A549 (cell line): ENCODE measurements at regions not wholly inside any gene's neighbourhood (a gene's known extent, or its start where the extent isn't known, plus 50 kb on each side); places are given as distances from the start of the nearest gene placed in this dataset.

Experiments
- ATAC-seq, 2 experiments: fragments of 200-7000 bp in 1 of 2; fragments of >200 bp in 1 of 2; cut with Nextera tagmentation in 1 of 2; cut with Tn5 transposase in 1 of 2; 3 replicates each; pipeline versions ENCODE4 v1.8.0 to v1.9.1; 2018 to 2020; ENCODE audit warnings: mild to moderate bottlenecking in 1 of 2, moderate library complexity in 1 of 2
- CTCF ChIA-PET: fragments of 300-600 bp; sonication (Branson Sonifier 250); formaldehyde crosslinking; extraction: SDS; loops from one replicate; lab custom pipeline; 2021; ENCODE audit warnings: antibody characterized with exemption, inconsistent platforms; lab: Yijun Ruan, JAX
- POLR2A ChIA-PET: fragments of 350-600 bp; formaldehyde crosslinking; extraction: SDS; loops from one replicate; lab custom pipeline; 2021; ENCODE audit warnings: antibody characterized with exemption, inconsistent platforms; lab: Yijun Ruan, JAX
- DNase-seq, 2 experiments: peaks; one replicate each; pipeline versions ENCODE4 v3.0.0 to v3.0.0-alpha.2; 2011 to 2016; ENCODE audit warnings: low read depth in 1 of 2, low spot score in 1 of 2
- FAIRE-seq: peaks from 2 replicates; lab custom pipeline; 2011; peaks lifted over from hg19 to GRCh38; lab: Jason Lieb, UNC
- H3K27ac ChIP-seq, 2 experiments: fragments of >200 bp; sonication (Bioruptor Twin); formaldehyde crosslinking; 3 replicates each; pipeline ENCODE4 v1.5.1; 2016 to 2017
- H3K4me1 ChIP-seq: fragments of >200 bp; sonication (Bioruptor Twin); formaldehyde crosslinking; 3 replicates; pipeline ENCODE4 v1.6.1; 2016
- H3K4me2 ChIP-seq: fragments of >200 bp; sonication (Bioruptor Twin); formaldehyde crosslinking; 3 replicates; pipeline ENCODE4 v1.6.1; 2016
- H3K4me3 ChIP-seq: fragments of >200 bp; sonication (Bioruptor Twin); formaldehyde crosslinking; 3 replicates; pipeline ENCODE4 v1.5.1; 2016
- H3K9me3 ChIP-seq: fragments of >200 bp; sonication (Bioruptor Twin); formaldehyde crosslinking; 3 replicates; pipeline ENCODE4 v1.6.1; 2016
- BHLHE40 ChIP-seq: IDR thresholded peaks from 2 replicates; pipeline ENCODE4 v1.6.1; 2012; ENCODE audit warnings: low read depth, low read length, inconsistent platforms
- CBX8 ChIP-seq: fragments of 200-600 bp; sonication (generic); IDR thresholded peaks from 2 replicates; pipeline ENCODE4 v1.6.1; 2016
- CEBPB ChIP-seq, 2 experiments: fragments of >200 bp in 1 of 2; sonication (Bioruptor Twin) in 1 of 2; formaldehyde crosslinking in 1 of 2; IDR thresholded peaks; 2 replicates each; pipeline ENCODE4 v1.6.1; 2012 to 2016
- CTCF ChIP-seq: fragments of >200 bp; sonication (Bioruptor Twin); formaldehyde crosslinking; IDR thresholded peaks from 3 replicates; pipeline ENCODE4 v1.5.1; 2016
- E2F6 ChIP-seq: IDR thresholded peaks from 2 replicates; pipeline ENCODE4 v1.6.1; 2012; ENCODE audit warnings: low read depth, borderline replicate concordance
- EHF ChIP-seq: fragments of 250-450 bp; sonication (Bioruptor Pico); IDR thresholded peaks from 2 replicates; pipeline ENCODE4 v1.5.0; 2020; ENCODE audit warnings: mild to moderate bottlenecking
- EHMT2 ChIP-seq: fragments of 200-600 bp; sonication (generic); IDR thresholded peaks from 2 replicates; pipeline ENCODE4 v1.6.1; 2016; ENCODE audit warnings: antibody characterized with exemption, low read depth, mild to moderate bottlenecking, moderate library complexity
- ESRRA ChIP-seq: fragments of 150-350 bp; IDR thresholded peaks from 2 replicates; pipeline ENCODE4 v1.6.1; 2014; ENCODE audit warnings: mild to moderate bottlenecking, low read length, borderline replicate concordance
- GATA3 ChIP-seq: IDR thresholded peaks from 2 replicates; pipeline ENCODE4 v1.6.1; 2012; ENCODE audit warnings: borderline replicate concordance
- HDAC2 ChIP-seq: fragments of 200-600 bp; sonication (generic); IDR thresholded peaks from 2 replicates; pipeline ENCODE4 v1.6.1; 2016
- HEYL ChIP-seq: fragments of 250-450 bp; sonication (Bioruptor Pico); IDR thresholded peaks from 2 replicates; pipeline ENCODE4 v1.8.0; 2021; ENCODE audit warnings: mild to moderate bottlenecking, moderate library complexity
- HMGXB4 ChIP-seq: fragments of 250-450 bp; sonication (Bioruptor Pico); IDR thresholded peaks from 2 replicates; pipeline ENCODE4 v1.5.0; 2021; ENCODE audit warnings: mild to moderate bottlenecking, moderate library complexity, borderline replicate concordance
- MAFK ChIP-seq: fragments of 450-650 bp; IDR thresholded peaks from 2 replicates; pipeline ENCODE4 v1.6.1; 2014; ENCODE audit not compliant: partially characterized antibody
- MAX ChIP-seq: IDR thresholded peaks from 2 replicates; pipeline ENCODE4 v1.6.1; 2012
- MAZ ChIP-seq: fragments of 150-350 bp; IDR thresholded peaks from 2 replicates; pipeline ENCODE4 v1.6.1; 2014; ENCODE audit warnings: antibody characterized with exemption, low read depth, low read length, borderline replicate concordance
- NPAS2 ChIP-seq: fragments of 250-450 bp; sonication (Bioruptor Pico); IDR thresholded peaks from 2 replicates; pipeline ENCODE4 v1.8.0; 2022; ENCODE audit warnings: mild to moderate bottlenecking, moderate library complexity, borderline replicate concordance
- NR3C1 ChIP-seq: fragments of >200 bp; sonication (Bioruptor Twin); formaldehyde crosslinking; IDR thresholded peaks from 3 replicates; pipeline ENCODE4 v1.6.1; 2017
- POLR2A ChIP-seq: IDR thresholded peaks from 2 replicates; pipeline ENCODE4 v1.6.1; 2012; ENCODE audit warnings: mild to moderate bottlenecking, low read length
- RAD21 ChIP-seq, 2 experiments: fragments of >200 bp in 1 of 2; sonication (Bioruptor Twin) in 1 of 2; formaldehyde crosslinking in 1 of 2; IDR thresholded peaks in 1 of 2; conservative IDR thresholded peaks in 1 of 2; 2 replicates in 1 of 2; 3 replicates in 1 of 2; pipeline ENCODE4 v1.6.1; 2012 to 2018; ENCODE audit warnings: inconsistent platforms in 1 of 2
- RFX5 ChIP-seq: fragments of 450-650 bp; IDR thresholded peaks from 2 replicates; pipeline ENCODE4 v1.7.1; 2014; ENCODE audit warnings: antibody characterized with exemption, mild to moderate bottlenecking, moderate library complexity
- ZNF302 ChIP-seq: fragments of 250-450 bp; sonication (Bioruptor Pico); IDR thresholded peaks from 2 replicates; pipeline ENCODE4 v1.9.0; 2021; ENCODE audit warnings: inconsistent platforms, mild to moderate bottlenecking, moderate library complexity
- WGBS: methylation state at CpG from one replicate; pipeline ENCODE4 v1.1.6; 2017; ENCODE audit errors: missing lambda C conversion rate; 5-methylcytosine and 5-hydroxymethylcytosine counted together

- TF ChIP-seq GATA3 (no peak), ESRRA (no peak), CBX8 (no peak), ZNF302 (CRISPR knock-in tag) (no peak), EHF (CRISPR knock-in tag) (no peak), NR3C1 (no peak)
Observed at GRCh38 chr10:78982726-78983125, 86.0 kb upstream of the ZMIZ1 start (continued).

GRCh38 chr10:78983608-78984007 is 85.2 kb upstream of the ZMIZ1 start:
- Histone ChIP-seq H3K9me3 (no peaks in the 10 kb centered on the region), H3K4me3 (no peak overlapping the region), H3K4me2 (no peak overlapping the region), H3K4me1 (peaks cover 10% of the 10 kb centered on the region; the same call in 1 of the 3 replicates), H3K27ac (no peak overlapping the region)
- WGBS, result 46% methylated on average over 4 of the region's 4 CpGs
- ChIA-PET CTCF (interaction anchor here (1.0 to 2.2 kb wide), 3 partner anchors 9 to 212 kb away, joined by 3 to 11 read pairs (median 7); no protein-coding TSS in a partner anchor), POLR2A (no interaction called here)
- no peak for ATAC-seq
- no peak for TF ChIP-seq E2F6
- no peak for TF ChIP-seq HDAC2
- no peak for TF ChIP-seq RFX5
- DNase-seq, result no peak
- FAIRE-seq, result no peak

- no peaks in the 10 kb centered on the region for H3K9me3 ChIP-seq
- DNase-seq (no peak), ATAC-seq (no peak), FAIRE-seq (no peak)
- TF ChIP-seq CEBPB (IDR thresholded peaks at IDR 0.05), result 0 out of 4 replicates have a peak, but pooled peaks of 1 of the 2 experiments have one; percentile 10
- TF ChIP-seq RFX5, result no peak
- peaks cover 13% of the 10 kb centered on the region; the same call in 2 of the 3 replicates for H3K4me1 ChIP-seq
- CTCF ChIA-PET, result interaction anchor here (1.4 kb wide), 2 partner anchors 11 to 209 kb away, joined by 3 to 7 read pairs; no protein-coding TSS in a partner anchor
- no peak overlapping the region for H3K4me3 ChIP-seq
- POLR2A ChIA-PET, result no interaction called here
- no peak overlapping the region for H3K4me2 ChIP-seq
- WGBS, result 71% methylated on average over 8 of the region's 8 CpGs
- no peak overlapping the region; a peak in 1 of 6 replicates for H3K27ac ChIP-seq
Observed at GRCh38 chr10:78985973-78986818, 82.6 kb upstream of the ZMIZ1 start.

GRCh38 chr10:78991187-78991586 is 77.6 kb upstream of the ZMIZ1 start:
- ATAC-seq (no peak), FAIRE-seq (no peak), DNase-seq (no peak)
- ChIA-PET CTCF (no interaction called here), POLR2A (no interaction called here)
- TF ChIP-seq MAFK, result peak; percentile 15
- no peak for TF ChIP-seq MAZ
- Histone ChIP-seq H3K27ac (no peak overlapping the region), H3K4me2 (no peak overlapping the region), H3K9me3 (no peaks in the 10 kb centered on the region), H3K4me3 (no peak overlapping the region), H3K4me1 (peaks cover 12% of the 10 kb centered on the region; the same call in 2 of the 3 replicates)
- WGBS, result 44% methylated on average over 1 of the region's 1 CpG

- Histone ChIP-seq H3K4me3 (no peak overlapping the region), H3K4me1 (peaks cover 6% of the 10 kb centered on the region; the same call in 2 of the 3 replicates), H3K4me2 (no peak overlapping the region), H3K27ac (no peak overlapping the region), H3K9me3 (no peaks in the 10 kb centered on the region)
- WGBS, result 88% methylated on average over 4 of the region's 6 CpGs
- POLR2A ChIA-PET, result no interaction called here
- ATAC-seq (no peak), FAIRE-seq (no peak), DNase-seq (no peak)
- no peak for TF ChIP-seq RAD21 (conservative IDR thresholded peaks at IDR 0.05 in 1 of 2, IDR thresholded peaks at IDR 0.05 in 1 of 2)
- no peak for TF ChIP-seq NPAS2
- no peak for TF ChIP-seq POLR2A
- no peak for TF ChIP-seq CTCF
- TF ChIP-seq HEYL (CRISPR knock-in tag), result no peak
- TF ChIP-seq ESRRA, result no peak
- no peak for TF ChIP-seq MAX
- no peak for TF ChIP-seq BHLHE40
- TF ChIP-seq EHMT2, result no peak
- TF ChIP-seq HMGXB4, result no peak
- CTCF ChIA-PET, result no interaction called here
Observed at GRCh38 chr10:78992333-78992732, 76.4 kb upstream of the ZMIZ1 start.
